G401 (cell line): ENCODE measurements at regions not wholly inside any gene's neighbourhood (a gene's known extent, or its start where the extent isn't known, plus 50 kb on each side); places are given as distances from the start of the nearest gene placed in this dataset.

Source experiments
- DNase-seq: peaks from one replicate; pipeline ENCODE4 v3.0.0-alpha.2; 2015; ENCODE audit warnings: low spot score
- in situ Hi-C: cut with HindIII; loops from 2 replicates; pipeline ENCODE4 v1.10.0; 2016; ENCODE audit warnings: low sequenced_read_pairs, mixed read lengths

GRCh38 chr15:31955734-31956133, 74.6 kb upstream of the CHRNA7 start:
- in situ Hi-C loops, result no loop called here
- no peak for DNase-seq

GRCh38 chr15:31957581-31957980, 72.7 kb upstream of the CHRNA7 start:
- in situ Hi-C loops, result no loop called here
- DNase-seq, result no peak

GRCh38 chr15:31964586-31965307, 65.6 kb upstream of the CHRNA7 start:
- in situ Hi-C loops, result no loop called here
- no peak for DNase-seq

GRCh38 chr15:31970007-31970406, 60.3 kb upstream of the CHRNA7 start:
- in situ Hi-C loops, result no loop called here
- DNase-seq, result no peak

GRCh38 chr15:31973197-31973596, 57.1 kb upstream of the CHRNA7 start:
- in situ Hi-C loops, result no loop called here
- DNase-seq, result no peak

GRCh38 chr15:31974154-31974794, 56.0 kb upstream of the CHRNA7 start:
- in situ Hi-C loops, result no loop called here
- no peak for DNase-seq

- in situ Hi-C loops, result no loop called here
- DNase-seq, result peak; percentile 77
Observed at GRCh38 chr15:31974855-31975829, 55.2 kb upstream of the CHRNA7 start.

- peak; percentile 37 for DNase-seq
Observed at GRCh38 chr15:31975830-31976229, 54.5 kb upstream of the CHRNA7 start.

GRCh38 chr15:31977138-31977537, 53.2 kb upstream of the CHRNA7 start:
- in situ Hi-C loops, result no loop called here
- no peak for DNase-seq

More at GRCh38 chr15:31975830-31976229, 54.5 kb upstream of the CHRNA7 start:
- in situ Hi-C loops, result no loop called here

GRCh38 chr15:31977812-31978661, 52.3 kb upstream of the CHRNA7 start:
- DNase-seq, result peak; percentile 43
- in situ Hi-C loops, result no loop called here
